GM12875 (cell line): ENCODE measurements at regions not wholly inside any gene's neighbourhood (a gene's known extent, or its start where the extent isn't known, plus 50 kb on each side); places are given as distances from the start of the nearest gene placed in this dataset.

Experiments used
- H3K4me3 ChIP-seq: one replicate; pipeline ENCODE4 v1.5.1; 2011; ENCODE audit warnings: low read depth, low read length, control low read depth
- TF ChIP-seq, protein P1 (sequence below): IDR thresholded peaks from 2 replicates; pipeline ENCODE4 v1.5.1; 2011; ENCODE audit warnings: low read depth, mild to moderate bottlenecking, control low read depth, inconsistent platforms, low read length, moderate library complexity, borderline replicate concordance; ENCODE audit not compliant: insufficient read depth

DNA sequence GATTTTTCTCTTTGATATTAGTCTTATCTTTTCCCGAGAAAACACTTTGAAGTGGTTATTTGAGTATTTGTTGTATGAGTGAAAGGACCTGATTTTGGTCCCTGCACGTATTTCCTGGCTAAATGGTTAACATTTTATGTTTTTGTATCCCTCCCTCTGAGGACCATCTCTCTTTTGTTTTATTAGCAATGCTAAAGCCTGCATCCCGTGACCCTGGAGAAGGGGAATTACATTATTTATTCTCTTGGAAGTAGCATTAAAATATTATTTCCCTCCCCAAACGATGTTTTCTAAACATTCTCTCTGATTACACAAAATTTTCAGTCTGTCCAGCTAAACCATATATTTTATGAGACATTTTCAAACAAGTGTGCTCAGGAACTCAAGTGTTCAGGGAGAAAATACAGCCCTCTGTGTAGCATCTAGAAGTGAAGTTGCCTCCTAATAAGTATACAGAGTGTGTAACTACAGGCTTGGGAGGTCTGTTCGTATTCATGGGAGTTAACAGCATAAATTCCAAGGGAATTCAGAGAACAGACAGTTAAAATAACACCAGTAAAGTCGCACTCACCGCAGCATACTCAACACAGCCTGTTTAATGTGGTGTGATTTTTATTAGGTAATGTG, 163.8 kb upstream of the NPVF start:
- TF ChIP-seq, protein P1, sequence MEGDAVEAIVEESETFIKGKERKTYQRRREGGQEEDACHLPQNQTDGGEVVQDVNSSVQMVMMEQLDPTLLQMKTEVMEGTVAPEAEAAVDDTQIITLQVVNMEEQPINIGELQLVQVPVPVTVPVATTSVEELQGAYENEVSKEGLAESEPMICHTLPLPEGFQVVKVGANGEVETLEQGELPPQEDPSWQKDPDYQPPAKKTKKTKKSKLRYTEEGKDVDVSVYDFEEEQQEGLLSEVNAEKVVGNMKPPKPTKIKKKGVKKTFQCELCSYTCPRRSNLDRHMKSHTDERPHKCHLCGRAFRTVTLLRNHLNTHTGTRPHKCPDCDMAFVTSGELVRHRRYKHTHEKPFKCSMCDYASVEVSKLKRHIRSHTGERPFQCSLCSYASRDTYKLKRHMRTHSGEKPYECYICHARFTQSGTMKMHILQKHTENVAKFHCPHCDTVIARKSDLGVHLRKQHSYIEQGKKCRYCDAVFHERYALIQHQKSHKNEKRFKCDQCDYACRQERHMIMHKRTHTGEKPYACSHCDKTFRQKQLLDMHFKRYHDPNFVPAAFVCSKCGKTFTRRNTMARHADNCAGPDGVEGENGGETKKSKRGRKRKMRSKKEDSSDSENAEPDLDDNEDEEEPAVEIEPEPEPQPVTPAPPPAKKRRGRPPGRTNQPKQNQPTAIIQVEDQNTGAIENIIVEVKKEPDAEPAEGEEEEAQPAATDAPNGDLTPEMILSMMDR: no peak
- H3K4me3 ChIP-seq: no peak overlapping the region

DNA sequence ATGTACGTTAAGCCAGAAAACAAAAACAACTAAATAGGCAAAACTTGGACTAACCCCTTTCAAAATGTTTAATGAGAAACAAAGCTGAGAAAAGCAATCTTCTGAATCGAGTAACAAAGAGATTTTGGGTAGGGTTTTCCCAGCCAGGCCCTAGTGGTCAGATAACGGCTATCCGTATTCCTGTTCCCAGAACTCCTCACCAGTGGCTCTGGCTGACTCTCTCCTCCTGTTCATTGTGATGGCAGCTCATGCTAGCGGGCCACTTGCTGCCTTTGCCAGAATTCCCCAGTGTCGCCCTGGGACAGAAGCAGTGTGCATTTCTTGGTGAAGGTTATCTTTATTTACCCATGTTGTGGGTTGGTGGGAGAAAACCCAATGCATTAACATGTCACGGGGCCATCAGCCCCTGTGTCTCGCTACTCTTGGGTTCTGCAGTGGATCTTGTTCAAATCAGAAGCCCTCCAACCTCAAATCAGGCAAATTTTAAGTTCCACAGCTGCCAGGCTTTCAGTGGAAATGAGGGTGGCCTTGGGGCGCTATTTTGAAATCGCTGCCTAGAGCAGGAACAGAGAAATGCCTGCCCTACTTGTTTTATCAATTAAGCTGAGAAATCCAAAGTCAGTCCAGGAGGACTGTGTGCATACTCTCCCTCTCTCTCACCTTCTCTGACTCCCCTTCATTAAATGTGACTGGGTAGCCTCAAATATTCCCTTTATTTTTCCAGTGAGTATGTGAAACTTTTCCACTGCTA, 164.5 kb upstream of the NPVF start:
- TF ChIP-seq, protein P1: no peak
- no peak overlapping the region for H3K4me3 ChIP-seq

DNA sequence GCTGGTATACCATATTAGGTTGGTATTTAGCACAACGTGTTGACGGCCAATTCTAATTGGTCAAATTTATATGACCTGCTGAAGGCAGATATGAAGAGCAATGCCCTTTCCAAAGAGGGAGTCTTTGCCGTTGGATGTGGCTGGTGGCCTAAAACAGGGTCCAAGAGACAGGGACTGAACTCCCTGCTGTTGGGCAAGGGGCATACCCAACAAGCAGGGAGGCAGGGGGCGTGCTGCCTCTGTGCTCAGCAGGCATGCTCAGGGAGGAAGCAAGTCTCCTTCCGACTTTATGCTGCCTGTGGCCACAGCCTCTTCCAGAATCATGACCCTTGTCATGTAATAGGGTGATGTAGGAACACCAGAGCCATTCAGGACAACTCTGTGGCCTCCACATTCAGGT, 167.7 kb upstream of the NPVF start:
- H3K4me3 ChIP-seq: no peak overlapping the region
- TF ChIP-seq, protein P1: no peak

GRCh38 chr7:25396668-25397067, 168.4 kb upstream of the NPVF start:
- no peak overlapping the region for H3K4me3 ChIP-seq
- TF ChIP-seq, protein P1: no peak

DNA sequence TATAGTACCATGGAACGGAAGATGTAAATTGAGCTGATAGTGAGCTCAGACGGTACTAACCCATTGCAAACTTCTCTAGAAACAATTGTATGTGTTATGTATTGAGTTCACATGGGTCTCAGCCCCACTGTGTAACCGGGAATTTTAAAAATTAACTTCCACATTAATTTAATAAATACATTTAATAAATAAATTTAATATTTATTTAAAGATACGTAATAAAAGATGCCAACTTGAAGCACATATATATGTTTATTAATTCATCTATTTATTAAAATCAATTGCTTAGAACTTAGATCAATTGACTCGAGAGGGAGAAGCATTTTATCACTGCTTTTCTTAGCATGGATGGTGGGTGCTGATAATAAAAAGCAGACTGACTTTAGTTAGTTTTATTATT, 170.1 kb upstream of the NPVF start:
- TF ChIP-seq, protein P1: no peak

GRCh38 chr7:25399000-25399750, 170.9 kb upstream of the NPVF start:
- no peak overlapping the region for H3K4me3 ChIP-seq
- TF ChIP-seq, protein P1: no peak

More for the DNA sequence above, 170.1 kb upstream of the NPVF start:
- H3K4me3 ChIP-seq: no peak overlapping the region
